ENCODE measurements at regions not wholly inside any gene's neighbourhood (a gene's known extent, or its start where the extent isn't known, plus 50 kb on each side); places are given as distances from the start of the nearest gene placed in this dataset.

GRCh38 chr1:168939947-168940223 lies 166.6 kb upstream of the ATP1B1 start:
- intact Hi-C loops (cut with DNase I): no loop called here
- DNase-seq (no peak), ATAC-seq (ENCODE audit: poor library complexity) (no peak)

GRCh38 chr1:168941640-168942039 lies 164.8 kb upstream of the ATP1B1 start:
- intact Hi-C loops (cut with DNase I): no loop called here
- no peak for DNase-seq
- ATAC-seq (ENCODE audit: poor library complexity): no peak

- DNase-seq: no peak
- no peak for ATAC-seq (ENCODE audit: poor library complexity)
- intact Hi-C loops (cut with DNase I): no loop called here
Measured at GRCh38 chr1:168942165-168942564, 164.3 kb upstream of the ATP1B1 start.

GRCh38 chr1:168945870-168946269 lies 160.6 kb upstream of the ATP1B1 start:
- intact Hi-C loops (cut with DNase I): no loop called here
- ATAC-seq (ENCODE audit: poor library complexity) (peak; percentile 98), DNase-seq (peak; percentile 72)

- DNase-seq: no peak
- no peak for ATAC-seq (ENCODE audit: poor library complexity)
- intact Hi-C loops (cut with DNase I): no loop called here
Measured at GRCh38 chr1:168947041-168947440, 159.4 kb upstream of the ATP1B1 start.

GRCh38 chr1:168949672-168950071 lies 156.8 kb upstream of the ATP1B1 start:
- intact Hi-C loops (cut with DNase I): no loop called here
- ATAC-seq (ENCODE audit: poor library complexity) (no peak), DNase-seq (no peak)

- intact Hi-C loops (cut with DNase I): no loop called here
- no peak for ATAC-seq (ENCODE audit: poor library complexity)
- DNase-seq: no peak
Measured at GRCh38 chr1:168957818-168958217, 148.7 kb upstream of the ATP1B1 start.

GRCh38 chr1:168958562-168959289 lies 147.8 kb upstream of the ATP1B1 start:
- ATAC-seq (ENCODE audit: poor library complexity): no peak

GRCh38 chr1:168959382-168959781 lies 147.1 kb upstream of the ATP1B1 start:
- intact Hi-C loops (cut with DNase I): no loop called here
- DNase-seq: no peak
- ATAC-seq (ENCODE audit: poor library complexity): no peak

More at GRCh38 chr1:168958562-168959289, 147.8 kb upstream of the ATP1B1 start:
- intact Hi-C loops (cut with DNase I): no loop called here
- no peak for DNase-seq

GRCh38 chr1:168960114-168960513 lies 146.4 kb upstream of the ATP1B1 start:
- DNase-seq (no peak), ATAC-seq (ENCODE audit: poor library complexity) (no peak)
- intact Hi-C loops (cut with DNase I): no loop called here

GRCh38 chr1:168960595-168960994 lies 145.9 kb upstream of the ATP1B1 start:
- ATAC-seq (ENCODE audit: poor library complexity): peak; percentile 25
- intact Hi-C loops (cut with DNase I): no loop called here
- DNase-seq: no peak

- intact Hi-C loops (cut with DNase I): no loop called here
- ATAC-seq (ENCODE audit: poor library complexity): no peak
- no peak for DNase-seq
Measured at GRCh38 chr1:168963601-168964000, 142.9 kb upstream of the ATP1B1 start.

- intact Hi-C loops (cut with DNase I): no loop called here
- ATAC-seq (ENCODE audit: poor library complexity) (no peak), DNase-seq (no peak)
Measured at GRCh38 chr1:168964478-168964877, 142.0 kb upstream of the ATP1B1 start.

GRCh38 chr1:168966217-168966616 lies 140.3 kb upstream of the ATP1B1 start:
- ATAC-seq (ENCODE audit: poor library complexity) (no peak), DNase-seq (no peak)

GRCh38 chr1:168966636-168967035 lies 139.9 kb upstream of the ATP1B1 start:
- DNase-seq (no peak), ATAC-seq (ENCODE audit: poor library complexity) (no peak)
- intact Hi-C loops (cut with DNase I): no loop called here

More at GRCh38 chr1:168966217-168966616, 140.3 kb upstream of the ATP1B1 start:
- intact Hi-C loops (cut with DNase I): no loop called here

GRCh38 chr1:168970926-168971659 lies 135.4 kb upstream of the ATP1B1 start:
- DNase-seq (no peak), ATAC-seq (ENCODE audit: poor library complexity) (no peak)
- intact Hi-C loops (cut with DNase I): no loop called here

GRCh38 chr1:168972225-168972624 lies 134.3 kb upstream of the ATP1B1 start:
- DNase-seq (no peak), ATAC-seq (ENCODE audit: poor library complexity) (no peak)
- intact Hi-C loops (cut with DNase I): no loop called here

- DNase-seq (no peak), ATAC-seq (ENCODE audit: poor library complexity) (no peak)
- intact Hi-C loops (cut with DNase I): no loop called here
Measured at GRCh38 chr1:168972887-168973286, 133.6 kb upstream of the ATP1B1 start.

- DNase-seq: no peak
- ATAC-seq (ENCODE audit: poor library complexity): no peak
- intact Hi-C loops (cut with DNase I): no loop called here
Measured at GRCh38 chr1:168974117-168974516, 132.4 kb upstream of the ATP1B1 start.

GRCh38 chr1:168974611-168975010 lies 131.9 kb upstream of the ATP1B1 start:
- ATAC-seq (ENCODE audit: poor library complexity) (no peak), DNase-seq (no peak)
- intact Hi-C loops (cut with DNase I): no loop called here

GRCh38 chr1:168976267-168976666 lies 130.2 kb upstream of the ATP1B1 start:
- ATAC-seq (ENCODE audit: poor library complexity) (no peak), DNase-seq (no peak)
- intact Hi-C loops (cut with DNase I): no loop called here
